A172 (cell line): ENCODE measurements at regions not wholly inside any gene's neighbourhood (a gene's known extent, or its start where the extent isn't known, plus 50 kb on each side); places are given as distances from the start of the nearest gene placed in this dataset.
A peak's percentile ranks its signal among the peaks of the same experiment; 100 is the strongest.

Experiments
- DNase-seq: peaks from one replicate; pipeline ENCODE4 v3.0.0-alpha.2; 2015; ENCODE audit warnings: low spot score

- no peak for DNase-seq
These were observed 261.5 kb upstream of the CLEC14A start for GRCh38 chr14:38517426-38517825.

DNA sequence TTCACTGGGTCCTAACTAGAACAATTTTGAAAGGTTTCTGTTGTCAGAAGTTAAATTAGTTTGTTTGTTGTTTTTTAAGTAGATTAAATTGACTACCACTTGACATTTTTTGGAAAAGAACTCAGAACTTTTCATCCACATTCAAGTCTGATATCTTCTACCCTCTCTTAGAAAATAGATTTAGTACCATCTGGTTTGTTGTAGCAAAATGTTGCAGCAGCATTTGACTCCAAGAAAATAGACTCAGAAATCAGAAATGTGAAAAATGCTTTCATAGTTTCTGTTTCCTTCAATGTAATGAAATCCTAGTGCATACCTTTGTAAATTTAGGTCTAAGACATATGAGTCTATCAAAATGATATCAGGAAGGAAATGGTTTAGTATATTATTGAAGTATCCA, 256.3 kb upstream of the CLEC14A start:
- DNase-seq, result no peak

DNA sequence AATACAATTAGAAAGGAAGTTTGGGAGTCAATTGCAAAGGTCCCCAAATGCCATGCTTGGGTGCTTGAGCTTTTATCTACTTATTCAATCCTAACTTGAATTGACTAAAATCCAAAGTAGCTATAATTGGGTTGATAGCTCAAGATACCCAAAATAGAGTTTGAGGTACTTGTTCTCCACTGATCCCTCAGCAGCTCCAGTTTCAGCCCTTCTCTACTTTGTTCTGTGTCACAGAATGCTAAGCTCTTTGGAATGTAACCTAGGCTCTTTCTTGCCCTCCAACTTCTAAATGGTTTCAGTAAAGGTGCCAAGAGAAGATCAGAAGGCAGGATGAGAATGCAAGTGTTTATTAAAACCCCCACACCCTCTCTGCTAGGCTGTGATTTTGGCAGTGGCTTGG, 251.4 kb upstream of the CLEC14A start:
- DNase-seq, result no peak

- peak; percentile 2 for DNase-seq
These were observed 250.0 kb upstream of the CLEC14A start for GRCh38 chr14:38505973-38506249.

- DNase-seq, result no peak
These were observed 249.5 kb upstream of the CLEC14A start for GRCh38 chr14:38505221-38505972.

DNA sequence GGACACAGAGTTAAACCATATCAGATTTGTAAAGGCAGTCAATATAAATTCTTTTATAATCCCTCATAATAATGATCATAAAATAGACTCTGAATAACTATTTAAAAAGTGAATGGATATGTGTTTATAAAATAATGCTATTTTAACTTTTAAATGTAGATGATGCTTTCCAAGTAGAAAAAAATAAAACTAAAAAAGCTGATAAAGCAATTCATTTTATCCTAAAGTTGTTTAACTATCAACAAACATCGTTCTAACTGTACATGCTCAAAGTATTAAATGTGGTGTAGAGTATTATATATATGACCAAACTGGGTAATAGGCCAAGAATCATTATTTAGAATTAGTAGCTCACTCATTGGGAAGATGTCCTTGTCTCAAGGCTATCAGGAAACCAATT, 248.3 kb upstream of the CLEC14A start:
- DNase-seq, result no peak

- DNase-seq, result no peak
These were observed 246.3 kb upstream of the CLEC14A start for GRCh38 chr14:38502239-38502638.

GRCh38 chr14:38500125-38500524, 244.2 kb upstream of the CLEC14A start:
- no peak for DNase-seq

GRCh38 chr14:38496092-38496491, 240.2 kb upstream of the CLEC14A start:
- DNase-seq, result no peak

DNA sequence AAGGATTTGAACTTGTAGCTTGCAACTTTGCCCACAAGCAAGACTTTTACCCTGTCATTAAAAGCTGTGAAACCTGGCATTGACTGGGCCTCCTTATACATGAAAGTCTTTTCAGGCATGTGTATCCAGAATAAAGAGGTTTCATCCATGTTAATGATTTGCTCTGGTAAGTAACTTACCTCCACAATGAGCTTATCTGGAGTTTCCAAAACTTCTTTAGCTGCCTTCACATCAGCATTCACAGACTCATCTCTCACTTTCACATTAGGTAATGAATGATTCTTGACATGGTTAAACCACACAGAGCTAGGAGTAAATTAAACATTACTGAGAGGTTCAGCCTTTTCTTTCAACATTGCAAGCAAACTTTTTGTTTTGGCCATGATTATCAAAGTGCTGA, 234.4 kb upstream of the CLEC14A start:
- DNase-seq, result no peak

DNA sequence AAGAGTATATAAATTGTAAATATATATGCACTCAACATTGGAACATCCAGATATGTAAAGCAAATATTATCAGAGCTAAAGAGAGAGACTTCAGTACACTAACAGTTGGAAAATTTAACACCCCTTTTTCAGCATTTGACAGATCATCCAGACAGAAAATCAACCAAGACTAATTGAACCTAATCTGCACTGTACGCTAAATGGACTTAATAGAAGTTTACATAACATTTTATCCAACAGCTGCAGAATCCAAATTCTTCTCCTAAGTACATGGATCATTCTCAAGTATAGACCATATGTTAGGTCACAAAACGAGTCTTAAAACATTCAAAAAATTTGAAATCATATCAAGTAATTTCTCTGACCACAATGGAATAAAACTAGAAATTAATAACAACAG, 229.1 kb upstream of the CLEC14A start:
- no peak for DNase-seq

GRCh38 chr14:38481952-38482678, 226.2 kb upstream of the CLEC14A start:
- peak; percentile 2 for DNase-seq

- DNase-seq, result no peak
These were observed 213.3 kb upstream of the CLEC14A start for GRCh38 chr14:38469156-38469555.

DNA sequence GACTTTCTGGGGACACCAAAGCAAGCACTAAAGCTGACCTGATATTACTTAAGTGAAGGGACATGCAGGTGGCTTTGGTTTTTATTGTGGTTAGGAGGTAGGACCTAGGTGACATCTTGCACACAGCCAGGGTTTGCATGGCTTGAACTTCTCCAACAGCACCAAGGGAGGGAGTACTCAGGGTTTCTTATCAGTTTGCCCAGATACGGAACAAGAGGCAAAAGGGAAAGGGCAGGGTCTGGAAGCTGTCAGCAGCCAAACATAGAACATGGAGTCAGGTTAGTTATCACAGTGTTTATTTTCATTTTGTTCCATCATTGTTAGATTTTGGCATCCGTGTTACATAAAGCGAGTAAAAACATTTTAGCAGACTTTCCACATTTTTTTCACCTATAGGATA, 186.3 kb upstream of the CLEC14A start:
- DNase-seq, result no peak

DNA sequence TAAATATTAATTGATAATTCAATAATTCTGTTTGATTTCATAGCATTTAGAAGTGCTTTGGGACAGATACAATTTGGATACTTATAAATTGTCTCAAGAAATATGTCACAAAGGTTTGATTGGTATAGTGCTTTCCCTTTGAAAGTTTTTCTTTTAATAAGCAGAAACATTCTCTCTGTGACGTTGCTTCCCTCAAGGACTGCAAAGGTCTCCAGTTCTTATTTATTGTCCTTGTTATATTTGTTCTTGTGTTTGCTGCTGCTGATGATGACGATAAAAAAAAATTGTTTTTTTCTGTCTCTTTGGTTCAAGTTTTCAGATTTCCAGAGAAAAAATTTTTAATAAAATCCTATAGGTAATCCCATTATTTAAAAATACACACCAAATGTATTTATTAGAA, 176.3 kb upstream of the CLEC14A start:
- DNase-seq, result no peak

DNA sequence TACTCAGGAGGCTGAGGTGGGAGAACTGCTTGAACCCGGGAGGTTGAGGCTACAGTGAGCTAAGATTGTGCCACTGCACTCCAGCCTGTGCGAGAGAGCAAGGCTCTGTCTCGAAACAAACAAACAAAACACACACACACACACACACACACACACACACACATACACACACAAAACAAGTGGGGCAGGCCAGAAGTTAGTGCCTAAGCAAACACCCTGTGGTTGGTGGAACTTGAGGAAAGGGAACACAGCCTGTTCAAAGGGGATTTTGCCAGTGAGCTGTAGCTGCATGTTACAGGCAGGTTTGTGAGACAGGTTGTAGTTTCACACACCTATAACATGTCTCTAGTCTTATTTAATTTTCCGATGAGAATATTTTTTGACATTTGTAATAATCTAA, 175.3 kb upstream of the CLEC14A start:
- DNase-seq, result no peak

DNA sequence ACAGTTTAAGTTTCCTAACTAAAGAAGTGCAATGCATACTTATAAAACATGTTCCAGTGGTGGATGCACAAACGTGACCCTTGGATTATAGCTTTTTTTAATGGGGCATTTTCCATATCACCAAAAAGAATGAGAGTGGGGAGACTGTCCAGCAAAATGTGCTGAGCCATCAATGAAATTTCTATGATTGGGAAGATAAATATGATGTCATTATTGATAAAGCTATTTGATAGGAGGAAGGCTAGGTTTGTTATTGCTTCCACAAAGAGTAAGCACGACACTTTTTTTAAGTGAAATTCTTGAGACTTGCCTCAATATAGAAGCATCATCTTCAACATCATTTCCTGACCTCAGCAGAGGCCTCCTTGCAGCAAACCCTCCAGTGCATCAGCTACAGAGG, 174.6 kb upstream of the CLEC14A start:
- DNase-seq, result no peak

- DNase-seq, result no peak
These were observed 169.6 kb upstream of the CLEC14A start for GRCh38 chr14:38425324-38425976.

- no peak for DNase-seq
These were observed 164.2 kb upstream of the CLEC14A start for GRCh38 chr14:38420048-38420447.

GRCh38 chr14:38419579-38419978, 163.7 kb upstream of the CLEC14A start:
- no peak for DNase-seq

DNA sequence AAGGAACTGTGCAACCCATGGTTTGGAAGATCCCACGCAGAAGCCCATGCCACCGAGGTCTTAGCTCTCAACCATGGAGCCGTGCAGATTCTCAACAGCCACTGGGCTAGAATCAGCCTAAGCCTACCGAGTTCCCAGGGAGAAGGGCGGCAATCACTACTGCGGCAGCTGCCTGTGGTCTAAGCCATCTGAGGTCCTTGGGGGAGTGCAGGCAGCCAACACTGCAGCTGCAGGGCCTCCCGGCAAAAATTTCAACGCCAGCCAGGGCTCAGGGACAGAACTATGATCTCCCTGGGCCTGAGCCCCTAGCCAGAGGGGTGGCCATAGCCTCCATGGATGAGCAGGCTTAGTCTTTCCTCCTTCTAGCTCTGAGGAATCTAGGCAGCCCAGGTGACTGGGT, 156.8 kb upstream of the CLEC14A start:
- no peak for DNase-seq

- no peak for DNase-seq
These were observed 154.5 kb upstream of the CLEC14A start for GRCh38 chr14:38410442-38410841.

DNA sequence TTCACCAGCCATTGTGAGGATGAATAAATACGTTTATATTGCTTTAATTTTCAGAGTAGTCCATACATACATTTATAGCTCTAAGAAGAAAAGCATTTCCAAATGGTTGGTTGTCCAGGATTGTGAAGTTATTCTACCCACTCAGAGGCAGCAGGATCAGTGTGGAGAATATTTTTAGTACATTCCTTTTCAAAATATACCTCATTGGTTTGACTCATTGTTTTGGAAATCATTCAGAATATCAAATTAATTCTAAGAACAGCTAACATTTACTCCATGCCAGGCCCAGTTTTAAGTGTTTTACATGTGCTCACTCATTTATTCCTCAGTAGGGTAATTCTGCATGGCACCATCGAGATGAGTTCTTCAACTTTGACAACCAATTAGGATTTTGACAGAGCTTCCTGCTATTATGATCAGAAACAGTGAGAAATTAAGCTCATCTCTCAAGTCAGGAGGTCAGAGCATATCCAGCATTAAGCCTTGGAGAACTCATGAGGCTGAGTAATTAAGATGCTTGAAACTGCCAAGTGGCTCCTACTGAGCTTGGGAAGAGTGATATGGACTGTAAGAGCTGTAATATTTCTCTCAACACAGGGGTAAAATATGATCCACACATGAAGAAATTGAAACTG, 153.3 kb upstream of the CLEC14A start:
- DNase-seq, result no peak
